ENCODE measurements at regions not wholly inside any gene's neighbourhood (a gene's known extent, or its start where the extent isn't known, plus 50 kb on each side); places are given as distances from the start of the nearest gene placed in this dataset.

DNA sequence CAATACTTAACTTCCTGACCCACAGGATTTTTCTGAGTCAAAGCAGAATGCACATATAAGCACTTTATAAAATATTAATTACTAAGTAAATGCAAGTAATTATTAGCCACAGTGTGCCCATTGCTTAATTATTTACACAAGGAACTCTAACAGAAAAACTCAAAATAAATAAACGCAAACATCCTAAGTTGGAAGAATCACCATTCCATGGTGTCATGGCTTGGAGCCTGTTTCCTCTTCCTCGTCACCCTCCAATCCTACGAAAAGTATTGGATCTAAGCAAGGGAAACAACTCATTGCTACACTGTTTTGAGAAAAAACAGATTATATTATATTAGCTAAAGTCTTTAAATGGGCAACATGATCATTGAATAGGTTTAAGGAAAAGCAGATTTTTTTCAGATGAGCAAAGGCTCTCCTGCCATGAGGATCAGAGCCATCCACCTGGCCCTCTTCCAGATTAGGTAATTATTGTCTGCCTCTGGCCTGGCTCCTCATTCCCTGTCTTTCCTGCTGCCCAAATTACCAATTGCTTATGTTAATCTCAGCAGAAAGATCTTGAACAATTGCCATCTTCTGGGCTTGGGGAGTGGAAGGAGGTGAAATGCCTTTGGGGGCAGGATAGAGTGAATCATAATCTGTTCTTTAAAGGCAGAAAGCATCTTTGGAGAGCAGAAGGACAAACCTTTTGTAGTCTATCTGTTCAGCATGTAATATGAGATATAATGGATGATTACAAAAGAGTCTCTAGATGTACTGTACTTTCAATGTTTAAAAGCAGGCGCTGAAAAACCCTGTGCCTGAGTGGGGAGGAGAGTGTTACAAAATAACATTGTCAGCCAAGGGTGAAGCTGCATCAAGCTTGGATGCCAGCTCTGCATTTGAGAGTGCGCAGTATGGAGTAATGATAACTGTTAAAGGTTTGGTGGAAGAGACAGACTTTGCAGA, 121.2 kb downstream of the DUSP10 start:
- TF ChIP-seq, protein P1, sequence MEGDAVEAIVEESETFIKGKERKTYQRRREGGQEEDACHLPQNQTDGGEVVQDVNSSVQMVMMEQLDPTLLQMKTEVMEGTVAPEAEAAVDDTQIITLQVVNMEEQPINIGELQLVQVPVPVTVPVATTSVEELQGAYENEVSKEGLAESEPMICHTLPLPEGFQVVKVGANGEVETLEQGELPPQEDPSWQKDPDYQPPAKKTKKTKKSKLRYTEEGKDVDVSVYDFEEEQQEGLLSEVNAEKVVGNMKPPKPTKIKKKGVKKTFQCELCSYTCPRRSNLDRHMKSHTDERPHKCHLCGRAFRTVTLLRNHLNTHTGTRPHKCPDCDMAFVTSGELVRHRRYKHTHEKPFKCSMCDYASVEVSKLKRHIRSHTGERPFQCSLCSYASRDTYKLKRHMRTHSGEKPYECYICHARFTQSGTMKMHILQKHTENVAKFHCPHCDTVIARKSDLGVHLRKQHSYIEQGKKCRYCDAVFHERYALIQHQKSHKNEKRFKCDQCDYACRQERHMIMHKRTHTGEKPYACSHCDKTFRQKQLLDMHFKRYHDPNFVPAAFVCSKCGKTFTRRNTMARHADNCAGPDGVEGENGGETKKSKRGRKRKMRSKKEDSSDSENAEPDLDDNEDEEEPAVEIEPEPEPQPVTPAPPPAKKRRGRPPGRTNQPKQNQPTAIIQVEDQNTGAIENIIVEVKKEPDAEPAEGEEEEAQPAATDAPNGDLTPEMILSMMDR (IDR thresholded peaks at IDR 0.05): no peak
- TF ChIP-seq POLR2A (IDR thresholded peaks at IDR 0.05): no peak

All from thyroid gland (tissue), 4 donors.